HCEC 1CT (cell line): ENCODE measurements at regions not wholly inside any gene's neighbourhood (a gene's known extent, or its start where the extent isn't known, plus 50 kb on each side); places are given as distances from the start of the nearest gene placed in this dataset.
"Not testable (repeated sequence)": the region's sequence is repeated elsewhere in the genome, so short reads cannot be mapped to it uniquely, and the experiment has no call there.

Experiments used
- DNase-seq: peaks from one replicate; pipeline ENCODE4 v3.0.0-alpha.2; 2017

DNA sequence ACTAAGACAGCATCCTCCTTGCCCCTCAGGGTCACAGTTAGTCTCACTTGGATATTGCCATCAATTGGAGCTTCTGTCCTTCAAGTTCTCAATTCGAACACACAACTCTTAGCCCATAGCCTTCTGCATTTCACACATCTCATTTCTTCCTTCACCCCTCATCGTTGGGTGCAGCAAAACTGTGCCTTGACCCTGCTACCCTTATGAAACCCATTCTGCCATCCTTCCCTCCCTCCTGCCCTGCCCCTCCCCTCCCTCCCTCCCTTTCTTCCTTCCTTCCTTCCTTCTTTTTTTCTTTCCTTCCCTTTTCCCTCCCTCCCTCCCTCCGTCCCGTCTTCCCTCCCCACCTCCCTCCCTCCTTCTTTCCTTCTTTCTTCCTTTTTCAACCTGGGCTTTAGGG lies 80.7 kb upstream of the CYRIA start:
- no peak for DNase-seq

GRCh38 chr2:16745466-16745865 lies 79.8 kb upstream of the CYRIA start:
- no peak for DNase-seq

DNA sequence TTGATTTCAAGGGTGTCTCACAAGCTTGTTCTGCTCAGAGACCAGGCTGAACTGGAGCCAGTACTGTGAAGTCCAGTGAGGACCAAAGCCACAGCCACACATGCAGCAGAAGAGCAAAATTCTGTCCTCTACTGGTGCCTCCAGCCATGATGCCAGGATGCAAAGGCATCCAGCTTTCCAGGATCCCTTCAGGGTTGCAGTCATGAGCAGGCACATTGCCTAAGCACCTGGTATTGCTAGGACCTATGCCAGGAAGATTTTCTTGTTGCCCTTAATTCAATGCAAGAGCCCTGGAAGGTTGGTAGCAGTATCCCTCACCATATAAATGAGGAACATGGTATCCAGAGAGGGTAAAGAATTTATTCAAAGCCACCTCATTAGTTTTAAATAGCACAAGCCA lies 78.9 kb upstream of the CYRIA start:
- no peak for DNase-seq

DNA sequence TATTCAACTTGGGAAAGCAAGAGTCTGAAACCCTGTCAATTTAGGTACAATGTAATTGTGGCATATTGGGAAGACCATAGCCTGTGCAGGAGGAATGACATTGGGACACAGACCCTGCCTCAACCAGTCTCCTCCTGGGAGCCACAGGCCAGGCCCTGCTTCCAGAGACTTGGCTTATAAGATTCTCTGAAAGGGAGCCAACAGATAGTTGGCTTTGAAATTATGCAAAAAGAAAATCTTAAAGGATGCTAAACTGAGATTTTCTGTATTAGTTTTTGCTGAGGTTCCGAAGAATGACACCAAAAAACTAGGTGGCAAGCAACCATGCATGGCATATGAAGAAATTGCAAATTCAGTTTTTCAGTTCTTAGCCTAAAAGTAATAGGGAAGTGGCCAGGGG lies 76.4 kb upstream of the CYRIA start:
- no peak for DNase-seq

DNA sequence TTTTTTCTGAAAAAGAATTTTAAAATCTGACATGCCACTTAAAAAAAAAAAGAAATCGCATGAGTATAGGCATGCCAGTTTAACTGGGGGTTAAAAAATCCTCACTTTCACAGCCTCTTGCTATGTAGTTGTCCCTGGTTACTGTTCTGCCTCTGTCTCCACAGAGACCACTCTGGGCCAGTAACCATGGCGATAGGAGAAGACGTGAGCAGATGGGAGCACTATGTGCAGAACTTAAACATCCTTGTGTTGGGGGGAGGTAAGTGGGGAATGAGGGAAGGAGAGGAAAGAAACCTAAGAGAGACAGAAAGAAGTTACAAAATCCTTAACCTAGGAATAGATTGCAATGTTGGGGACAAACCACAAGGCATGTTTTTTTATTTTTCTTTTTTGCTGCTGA lies 75.9 kb upstream of the CYRIA start:
- DNase-seq, result no peak

DNA sequence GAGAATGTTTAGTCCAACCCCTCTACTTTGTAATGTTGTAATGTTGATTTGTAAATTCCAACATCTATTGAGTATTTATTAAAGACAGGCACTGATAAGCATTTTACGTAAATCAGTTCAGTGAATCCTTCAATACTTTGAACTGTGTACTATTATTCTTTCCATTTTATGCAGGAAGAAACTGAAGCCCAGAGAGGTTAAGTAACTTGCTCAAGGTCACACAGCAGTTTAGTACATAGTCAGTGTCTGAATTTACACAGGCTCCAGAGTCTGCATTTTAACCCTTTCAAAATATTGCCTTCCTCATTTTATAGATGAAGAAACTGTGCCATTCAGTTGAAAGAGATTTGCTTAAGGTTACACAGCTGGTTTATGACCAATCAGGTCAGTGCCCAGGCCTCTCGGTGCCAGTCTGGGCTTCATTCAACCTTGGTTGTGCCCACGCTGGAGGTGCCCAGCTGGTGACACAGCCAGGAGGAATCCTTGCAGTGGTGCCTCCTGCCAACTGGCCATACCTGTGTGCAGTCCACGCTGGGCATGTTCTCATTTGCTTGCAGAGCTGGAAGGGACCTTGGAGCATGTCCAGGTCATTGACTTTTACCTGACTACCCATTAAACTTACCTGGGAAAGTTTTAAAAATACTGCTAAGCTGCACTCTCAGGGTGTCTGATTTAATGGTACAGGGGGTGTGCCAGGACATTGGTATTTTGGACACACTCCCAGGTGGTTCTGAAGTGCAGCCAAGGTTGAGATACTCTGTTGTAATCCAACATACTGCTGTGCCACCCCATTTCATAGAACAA lies 74.3 kb upstream of the CYRIA start:
- DNase-seq, result no peak

GRCh38 chr2:16738361-16739225 lies 73.0 kb upstream of the CYRIA start:
- no peak for DNase-seq

GRCh38 chr2:16737812-16738211 lies 72.2 kb upstream of the CYRIA start:
- DNase-seq, result no peak

GRCh38 chr2:16736633-16737032 lies 71.0 kb upstream of the CYRIA start:
- no peak for DNase-seq

DNA sequence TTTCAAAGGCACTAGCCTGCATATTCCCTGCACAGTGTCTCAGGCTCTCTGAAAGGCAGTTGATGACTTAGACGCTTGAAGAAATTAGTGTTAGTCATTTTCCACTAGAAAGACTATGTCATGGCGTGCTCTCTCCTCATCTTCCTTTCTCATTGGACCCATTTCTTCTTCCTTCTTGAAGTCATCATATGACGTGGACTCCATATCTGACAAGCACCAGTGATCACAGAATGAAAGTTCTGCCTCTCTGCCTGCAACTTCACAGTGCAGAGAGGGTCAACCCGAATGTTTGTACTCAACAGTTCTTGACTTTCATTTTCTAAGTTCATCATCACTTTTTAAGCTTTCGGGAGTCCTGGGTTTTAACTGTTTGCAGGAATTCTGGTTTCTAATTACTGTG lies 63.7 kb upstream of the CYRIA start:
- no peak for DNase-seq

DNA sequence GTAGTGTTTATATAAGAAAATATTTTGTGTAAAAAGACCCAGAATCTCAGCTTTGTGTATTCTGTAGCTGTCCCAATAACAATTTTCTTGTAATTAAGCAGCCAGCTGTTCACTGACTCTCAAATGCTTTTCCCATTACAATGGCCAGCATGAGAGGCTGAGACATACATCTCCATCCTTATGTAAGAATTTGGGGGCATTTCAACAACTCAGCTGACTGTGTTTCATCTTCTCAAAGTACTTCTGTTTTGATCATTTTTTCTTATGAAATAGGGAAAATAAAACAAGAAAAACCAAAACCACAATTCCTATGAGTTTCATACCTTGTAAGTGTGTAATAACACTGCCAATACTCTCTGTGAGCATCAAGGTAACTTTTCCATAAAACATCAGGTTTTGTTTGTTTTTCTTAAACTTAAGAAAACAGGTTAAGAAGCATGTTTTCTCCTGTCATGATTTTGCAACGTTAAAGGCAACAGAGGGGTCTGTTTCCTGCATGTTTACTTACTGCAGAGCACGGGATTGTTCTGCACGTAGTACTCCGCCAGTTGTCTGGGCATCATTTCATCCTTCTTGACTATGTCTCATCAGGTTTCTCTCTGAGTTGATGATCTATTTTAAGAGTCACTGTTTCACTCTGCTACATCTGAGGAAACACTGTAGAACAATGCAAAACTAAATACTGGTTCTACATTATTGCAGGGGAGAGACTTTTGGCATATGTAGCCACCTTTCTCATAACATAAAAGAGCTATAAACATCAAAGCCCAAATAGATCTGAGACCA lies 62.9 kb upstream of the CYRIA start:
- DNase-seq, result no peak

- not testable (repeated sequence) for DNase-seq
Measured at GRCh38 chr2:16727849-16728248, 62.2 kb upstream of the CYRIA start.

DNA sequence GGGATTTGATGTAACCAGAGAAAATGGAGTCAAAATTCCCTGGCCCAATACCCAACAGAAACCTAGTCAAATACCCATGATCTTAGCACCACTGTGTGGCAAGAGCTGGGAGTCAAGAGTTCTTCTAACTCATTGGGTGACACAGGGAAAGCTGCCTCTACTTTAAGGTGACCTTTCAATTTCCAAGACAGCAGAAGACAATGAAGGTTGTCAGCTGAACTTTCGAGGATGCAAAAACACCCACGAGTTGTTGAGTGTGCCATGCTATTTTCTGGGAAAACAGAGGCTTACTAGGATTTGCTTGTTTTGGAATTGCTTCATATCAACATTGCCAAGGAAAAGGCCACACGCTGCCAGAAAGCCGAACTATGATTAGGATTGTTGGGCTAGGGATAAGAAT lies 61.6 kb upstream of the CYRIA start:
- DNase-seq, result no peak

DNA sequence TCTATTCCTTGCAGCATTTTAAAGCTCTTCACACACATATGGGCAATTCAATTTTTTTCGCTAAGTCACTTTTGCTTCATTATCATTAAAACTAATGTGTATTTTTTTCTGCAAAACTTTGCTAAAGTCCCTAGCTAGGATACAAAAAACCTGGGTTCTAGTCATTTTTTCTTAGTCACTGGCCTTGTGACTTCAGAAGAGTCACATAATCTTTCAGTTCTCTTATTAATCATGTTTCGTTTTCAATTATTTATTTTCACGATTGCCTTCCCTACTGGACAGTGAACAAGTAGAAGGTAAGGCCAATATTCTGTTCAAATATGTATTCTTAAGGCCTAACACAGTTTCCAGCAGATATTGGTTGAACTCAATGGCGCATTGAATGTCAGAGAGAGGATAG lies 60.9 kb upstream of the CYRIA start:
- DNase-seq, result no peak

GRCh38 chr2:16726147-16726546 lies 60.5 kb upstream of the CYRIA start:
- DNase-seq, result no peak

DNA sequence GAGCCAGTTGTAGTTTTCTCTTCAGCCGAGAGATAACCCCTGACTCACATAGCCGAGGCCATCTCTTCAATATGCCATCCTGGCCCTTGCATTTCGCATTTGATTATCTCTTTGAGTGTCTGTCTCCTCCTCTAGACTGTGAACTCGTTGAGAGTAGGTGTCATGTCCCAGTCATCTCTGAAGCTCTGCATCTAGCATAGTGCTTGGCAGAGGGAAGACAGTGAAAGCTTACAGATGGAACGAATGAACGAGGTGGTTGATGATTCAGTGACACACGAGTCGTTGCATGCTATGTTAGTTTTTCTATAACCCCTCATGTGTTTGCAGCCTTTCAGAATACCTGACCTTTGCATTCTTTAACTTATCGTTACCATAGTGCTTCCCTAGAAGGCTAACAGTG lies 59.9 kb upstream of the CYRIA start:
- no peak for DNase-seq

- DNase-seq, result no peak
Measured at GRCh38 chr2:16722677-16723076, 57.0 kb upstream of the CYRIA start.

GRCh38 chr2:16722126-16722525 lies 56.5 kb upstream of the CYRIA start:
- DNase-seq, result no peak

DNA sequence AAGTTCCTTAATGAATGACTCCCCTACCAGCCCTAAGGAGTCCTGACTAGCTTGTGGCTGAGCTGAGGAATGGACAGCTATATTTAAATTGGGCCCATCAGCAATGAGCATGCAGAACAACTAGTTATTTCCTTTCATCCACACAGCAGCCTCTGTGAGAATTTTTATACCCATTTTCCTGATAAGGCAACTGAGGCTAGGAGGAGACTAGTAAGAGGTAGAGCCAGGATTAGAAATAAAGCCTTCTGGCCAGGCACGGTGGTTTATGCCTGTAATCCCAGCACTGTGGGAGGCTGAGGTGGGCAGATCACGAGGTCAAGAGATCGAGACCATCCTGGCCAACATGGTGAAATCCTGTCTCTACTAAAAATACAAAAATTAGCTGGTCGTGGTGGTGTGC lies 55.9 kb upstream of the CYRIA start:
- not testable (repeated sequence) for DNase-seq

GRCh38 chr2:16720737-16721136 lies 55.1 kb upstream of the CYRIA start:
- DNase-seq, result not testable (repeated sequence)

GRCh38 chr2:16719485-16719808 lies 53.8 kb upstream of the CYRIA start:
- no peak for DNase-seq

DNA sequence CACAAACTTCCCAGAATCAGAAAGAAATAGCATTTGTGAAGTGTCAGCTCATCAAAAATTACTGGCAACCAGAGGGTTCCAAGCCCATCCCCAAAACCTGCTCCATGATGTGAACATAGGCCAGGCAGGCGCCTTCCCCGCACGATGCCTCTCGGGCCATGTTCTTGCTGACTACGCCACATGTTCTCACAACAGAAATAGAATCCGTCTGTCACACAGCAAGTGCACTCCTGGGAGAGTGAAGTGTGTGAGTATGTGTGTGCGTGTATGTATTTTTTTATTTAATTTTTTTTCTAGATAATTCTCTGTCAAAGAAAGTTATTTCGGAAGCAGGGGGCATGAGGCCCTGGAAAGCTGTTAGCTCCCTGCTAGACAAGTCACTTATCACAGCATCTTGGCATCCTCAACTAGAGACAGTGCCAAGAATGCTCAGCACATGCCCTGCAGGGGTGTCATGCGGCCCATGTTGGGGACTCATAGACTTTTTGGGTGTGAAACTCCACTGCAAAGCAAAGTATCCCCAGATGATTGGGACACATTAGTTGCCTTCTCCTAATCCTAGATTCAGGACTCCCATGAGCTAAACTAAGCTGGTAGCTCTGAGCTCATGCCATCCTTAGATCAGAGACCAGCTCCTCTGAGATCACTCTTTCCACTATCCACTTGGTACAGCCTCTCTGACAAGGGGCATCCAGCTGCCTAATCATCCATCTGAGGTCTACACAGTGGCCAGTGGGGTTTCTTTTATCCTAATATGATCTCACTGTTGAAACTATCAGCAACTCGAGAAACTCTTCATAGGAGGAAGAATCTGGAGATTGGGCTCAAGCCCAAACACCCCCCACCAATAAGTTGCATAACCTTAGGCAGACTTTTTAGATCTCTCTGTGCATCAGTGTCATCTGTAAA lies 53.2 kb upstream of the CYRIA start:
- no peak for DNase-seq

DNA sequence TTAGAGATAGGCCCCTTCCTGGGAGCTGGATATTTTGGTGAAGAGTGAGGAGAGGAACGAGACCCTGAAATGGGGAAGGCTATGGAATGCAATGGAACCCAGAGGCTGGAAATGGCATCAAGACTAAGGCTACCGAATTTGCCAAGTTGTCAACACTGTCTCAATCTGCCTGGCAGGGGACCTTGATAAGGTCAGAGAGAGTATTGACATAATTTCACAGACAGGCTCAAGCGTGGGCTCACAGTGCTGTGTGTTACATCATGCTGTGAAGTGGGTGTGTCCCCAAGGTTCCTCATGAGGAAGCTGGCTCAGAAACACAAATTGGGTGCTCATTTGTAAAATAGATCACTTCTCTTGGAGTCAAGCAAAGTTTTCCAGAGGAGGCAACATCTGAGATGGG lies 51.8 kb upstream of the CYRIA start:
- no peak for DNase-seq
